Lung (tissue), 11 donors: ENCODE measurements at regions not wholly inside any gene's neighbourhood (a gene's known extent, or its start where the extent isn't known, plus 50 kb on each side); places are given as distances from the start of the nearest gene placed in this dataset.

Experiments
- ATAC-seq: fragments of 200-7000 bp; cut with Tn5 transposase; one replicate; pipeline ENCODE4 v1.9.1; 2020; ENCODE audit warnings: moderate number of reproducible peaks; ENCODE audit not compliant: insufficient read depth, low FRiP score
- DNase-seq, 3 donors: peaks; one replicate each; pipeline ENCODE4 v3.0.0-alpha.2; 2013 to 2017
- H3K27ac ChIP-seq, 2 donors: one replicate each; pipeline ENCODE4 v1.5.1; 2013; ENCODE audit warnings: mild to moderate bottlenecking in 2 of 2, moderate library complexity in 2 of 2, control low read depth in 1 of 2, inconsistent platforms in 1 of 2, low read depth in 1 of 2, low read length in 1 of 2
- H3K27me3 ChIP-seq, 3 donors: one replicate each; pipeline ENCODE4 v1.5.1; 2013; ENCODE audit warnings: low read length in 2 of 3; ENCODE audit not compliant: control insufficient read depth in 3 of 3, insufficient read depth in 3 of 3
- H3K36me3 ChIP-seq, 4 donors: one replicate each; pipeline ENCODE4 v1.5.1; 2013; ENCODE audit warnings: low read length in 4 of 4, mild to moderate bottlenecking in 1 of 4, moderate library complexity in 1 of 4; ENCODE audit not compliant: control insufficient read depth in 4 of 4, insufficient read depth in 4 of 4
- H3K4me1 ChIP-seq, 5 donors: one replicate each; pipeline ENCODE4 v1.5.1; 2013; ENCODE audit warnings: low read length in 5 of 5, mild to moderate bottlenecking in 2 of 5, moderate library complexity in 1 of 5; ENCODE audit not compliant: control insufficient read depth in 5 of 5, insufficient read depth in 5 of 5
- H3K4me3 ChIP-seq: one replicate; pipeline ENCODE4 v1.5.1; 2013; ENCODE audit warnings: mild to moderate bottlenecking, control low read depth, moderate library complexity
- H3K9ac ChIP-seq, 2 donors: one replicate each; pipeline ENCODE4 v1.5.1; 2013; ENCODE audit warnings: low read length in 2 of 2, control low read depth in 1 of 2; ENCODE audit not compliant: insufficient read depth in 1 of 2
- H3K9me3 ChIP-seq, 4 donors: one replicate each; pipeline ENCODE4 v1.5.1; 2013; ENCODE audit warnings: low read length in 3 of 4, mild to moderate bottlenecking in 1 of 4, moderate library complexity in 1 of 4; ENCODE audit not compliant: control insufficient read depth in 4 of 4, insufficient read depth in 3 of 4
- CTCF ChIP-seq: IDR thresholded peaks from 2 replicates; pipeline ENCODE4 v1.5.1; 2012; ENCODE audit warnings: mild to moderate bottlenecking; ENCODE audit errors: control extremely low read depth, extremely low read depth
- WGBS, 2 donors: extraction: QIAGEN DNeasy Blood & Tissue Kit; methylation state at CpG; one replicate each; pipeline ENCODE4 v1.1.7; 2013; 5-methylcytosine and 5-hydroxymethylcytosine counted together
- donor health status: control.
- donor health status: control.
- donor health status: Bipolar disorder and iron deficiency.
- donor health status: healthy.
- donor health status: DM: yes; HTN: yes; CAD: no.

- H3K9ac ChIP-seq, result no peak overlapping the region
- H3K4me3 ChIP-seq, result no peak overlapping the region
- H3K27me3 ChIP-seq, result no peaks in the 10 kb centered on the region
- no peak for TF ChIP-seq CTCF
- H3K36me3 ChIP-seq, result no peaks in the 10 kb centered on the region
- no peak overlapping the region for H3K27ac ChIP-seq
- DNase-seq (no peak), ATAC-seq (no peak)
- WGBS, 2 donors, result 58 to 66% methylated on average over 7 of the region's 7 CpGs
- peaks cover 0 to 5% (median 1%) of the 10 kb centered on the region in 4 donors for H3K9me3 ChIP-seq
- no peaks in the 10 kb centered on the region for H3K4me1 ChIP-seq
Observed at GRCh38 chr11:116615211-116615865, 157.4 kb downstream of the BUD13 start.

GRCh38 chr11:116614306-116615210, 158.2 kb downstream of the BUD13 start:
- Histone ChIP-seq H3K9ac (no peak overlapping the region), H3K9me3 (peaks cover 0 to 5% (median 1%) of the 10 kb centered on the region in 4 donors), H3K27me3 (no peaks in the 10 kb centered on the region), H3K4me3 (no peak overlapping the region), H3K4me1 (no peaks in the 10 kb centered on the region), H3K36me3 (no peaks in the 10 kb centered on the region), H3K27ac (no peak overlapping the region)
- no peak for TF ChIP-seq CTCF
- ATAC-seq (no peak), DNase-seq (no peak)
- WGBS, 2 donors, result 76 to 80% methylated on average over 11 of the region's 11 CpGs

- Histone ChIP-seq H3K36me3 (no peaks in the 10 kb centered on the region), H3K9ac (no peak overlapping the region), H3K27me3 (no peaks in the 10 kb centered on the region), H3K9me3 (peaks cover 0 to 5% (median 1%) of the 10 kb centered on the region in 4 donors), H3K4me3 (no peak overlapping the region), H3K27ac (no peak overlapping the region), H3K4me1 (no peaks in the 10 kb centered on the region)
- no peak for TF ChIP-seq CTCF
- 77 to 79% methylated on average over 27 of the region's 27 CpGs for WGBS, 2 donors
- DNase-seq (no peak), ATAC-seq (no peak)
Observed at GRCh38 chr11:116613206-116613875, 159.4 kb downstream of the BUD13 start.
